ENCODE measurements at regions not wholly inside any gene's neighbourhood (a gene's known extent, or its start where the extent isn't known, plus 50 kb on each side); places are given as distances from the start of the nearest gene placed in this dataset.

DNA sequence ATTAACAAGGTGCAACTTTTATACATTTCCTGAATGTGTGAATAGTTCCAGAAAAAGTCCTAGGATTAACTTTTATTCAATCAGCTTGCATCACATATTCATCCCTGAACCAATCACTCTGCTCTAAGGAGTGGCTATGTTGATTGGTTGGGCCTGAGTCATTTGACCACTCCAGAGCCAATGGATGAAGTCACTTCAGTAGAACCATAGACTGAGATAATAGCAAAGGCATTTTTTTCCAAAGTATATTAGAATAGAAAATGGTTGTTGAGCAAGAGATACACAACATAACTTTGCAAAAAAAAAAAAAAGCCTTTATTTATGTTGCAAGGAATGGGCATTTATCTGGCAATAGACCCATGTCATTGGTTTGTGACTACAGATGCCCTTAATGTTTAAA is 55.5 kb upstream of the AGTR1 start:
- in situ Hi-C loops (cut with HindIII; ENCODE audit: low pct_unique_long_range_greater_than_20kb, low sequenced_read_pairs) = no loop called here
- no peak for DNase-seq (ENCODE audit: low read depth, low spot score)

DNA sequence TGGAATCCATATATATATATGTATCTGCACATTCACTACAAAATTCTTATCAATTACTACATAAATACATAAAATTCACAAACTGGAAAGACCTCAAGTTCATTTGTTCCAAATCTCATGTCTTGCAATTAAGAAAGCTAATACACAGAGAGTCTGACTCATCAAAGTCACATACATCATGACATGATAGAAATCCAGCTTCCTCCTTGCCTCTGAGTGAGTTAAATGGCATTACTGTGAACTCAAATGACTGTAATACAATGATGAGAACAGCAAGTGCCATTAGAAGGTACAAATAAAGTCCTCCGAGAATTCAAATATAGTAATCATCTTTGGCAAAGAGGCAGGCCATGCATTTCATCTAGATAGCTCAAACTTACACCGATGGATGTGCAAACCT is 55.1 kb upstream of the AGTR1 start:
- no peak for DNase-seq (ENCODE audit: low read depth, low spot score)
- in situ Hi-C loops (cut with HindIII; ENCODE audit: low pct_unique_long_range_greater_than_20kb, low sequenced_read_pairs) = no loop called here

DNA sequence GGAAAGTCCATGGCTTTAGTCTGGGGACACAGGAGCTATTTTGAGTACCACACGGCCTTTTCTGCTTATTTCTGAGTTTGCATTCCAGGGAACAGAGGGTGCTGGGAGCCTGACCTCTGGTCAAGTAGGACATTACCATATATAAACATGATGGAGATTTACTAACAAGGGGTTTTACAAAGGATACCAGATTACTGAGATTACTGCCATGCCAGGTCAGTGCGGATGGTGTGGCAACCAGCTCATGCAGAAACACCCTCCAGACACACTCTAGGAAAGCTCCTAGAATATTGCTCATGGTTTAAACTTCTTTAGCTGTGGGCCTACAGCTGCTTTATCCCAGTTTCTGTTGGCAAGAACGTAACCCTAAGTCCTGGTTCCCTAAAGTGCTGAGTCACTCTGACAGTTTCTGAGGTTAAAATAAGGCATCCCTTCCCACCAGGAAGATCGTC is 54.3 kb upstream of the AGTR1 start:
- DNase-seq (ENCODE audit: low read depth, low spot score) = no peak
- in situ Hi-C loops (cut with HindIII; ENCODE audit: low pct_unique_long_range_greater_than_20kb, low sequenced_read_pairs) = no loop called here

DNA sequence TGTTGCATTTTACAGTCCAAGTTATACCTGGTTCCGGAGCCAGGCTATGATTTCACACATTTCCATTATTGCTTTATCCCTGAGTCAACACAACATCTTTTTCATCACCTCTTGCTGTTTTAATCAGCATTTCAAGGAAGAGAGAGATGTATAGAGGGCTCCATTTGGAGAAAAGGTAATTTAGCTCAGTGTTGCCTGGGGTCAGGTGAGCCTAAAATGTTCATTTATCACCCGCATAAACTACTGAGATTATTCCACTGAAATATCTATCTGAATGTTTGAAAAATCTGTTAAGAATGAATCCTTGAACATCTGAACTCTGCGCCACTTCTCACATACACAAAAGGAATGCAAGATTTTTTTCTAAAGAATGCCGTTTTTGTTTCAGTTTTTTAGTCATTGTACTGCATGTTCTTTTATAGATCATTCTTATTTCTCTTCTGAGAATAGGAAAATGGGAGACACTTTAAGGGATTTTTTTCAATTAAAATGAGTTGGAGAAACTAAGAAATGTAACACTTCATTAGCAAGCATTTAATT is 51.5 kb upstream of the AGTR1 start:
- DNase-seq (ENCODE audit: low read depth, low spot score) = no peak
- in situ Hi-C loops (cut with HindIII; ENCODE audit: low pct_unique_long_range_greater_than_20kb, low sequenced_read_pairs) = no loop called here
